Putamen (tissue), 1 donor: ENCODE measurements at regions not wholly inside any gene's neighbourhood (a gene's known extent, or its start where the extent isn't known, plus 50 kb on each side); places are given as distances from the start of the nearest gene placed in this dataset.
"Not testable (repeated sequence)": the region's sequence is repeated elsewhere in the genome, so short reads cannot be mapped to it uniquely, and the experiment has no call there.

ENCODE experiments used
- DNase-seq: peaks from one replicate; pipeline ENCODE4 v3.0.0-alpha.2; 2016; ENCODE audit warnings: low spot score

DNA sequence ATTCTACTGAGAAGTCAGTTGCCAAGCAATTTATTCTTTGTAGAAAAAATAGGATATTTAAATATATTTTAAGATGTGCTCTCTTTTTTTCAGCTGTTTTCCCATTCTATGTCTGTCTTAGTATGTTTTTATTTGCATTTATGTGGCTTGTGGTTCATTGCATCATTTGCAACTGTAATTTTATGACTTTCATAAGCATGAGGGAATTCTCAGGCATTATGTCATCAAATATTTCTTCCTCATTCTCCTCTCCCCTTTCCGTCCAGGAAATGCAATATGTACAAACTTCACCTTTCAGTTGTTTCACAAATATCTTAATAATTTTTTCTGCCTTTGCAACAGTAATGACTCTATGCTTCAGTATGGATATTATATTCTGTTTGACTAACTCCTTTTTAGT is 560.2 kb upstream of the LRATD1 start:
- DNase-seq, result no peak

DNA sequence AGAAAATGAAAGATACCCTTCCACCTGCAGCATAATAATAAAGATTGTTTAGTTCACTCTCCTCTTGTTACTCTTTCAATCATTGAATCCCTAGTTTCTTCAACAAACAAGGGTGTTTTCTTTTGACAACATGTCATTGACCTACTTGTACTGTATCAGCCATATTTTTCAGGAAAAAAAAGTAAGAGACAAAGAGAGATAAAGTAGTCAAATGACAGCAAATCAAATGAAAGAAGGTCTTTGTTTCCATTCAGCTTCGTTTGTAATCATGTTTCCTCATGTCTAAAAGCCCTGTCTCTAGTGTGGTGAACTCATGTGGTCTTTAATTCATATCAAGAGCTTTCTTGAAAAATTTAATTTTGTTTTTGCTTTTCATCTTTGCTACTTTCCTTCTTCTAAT is 557.8 kb upstream of the LRATD1 start:
- DNase-seq, result no peak

DNA sequence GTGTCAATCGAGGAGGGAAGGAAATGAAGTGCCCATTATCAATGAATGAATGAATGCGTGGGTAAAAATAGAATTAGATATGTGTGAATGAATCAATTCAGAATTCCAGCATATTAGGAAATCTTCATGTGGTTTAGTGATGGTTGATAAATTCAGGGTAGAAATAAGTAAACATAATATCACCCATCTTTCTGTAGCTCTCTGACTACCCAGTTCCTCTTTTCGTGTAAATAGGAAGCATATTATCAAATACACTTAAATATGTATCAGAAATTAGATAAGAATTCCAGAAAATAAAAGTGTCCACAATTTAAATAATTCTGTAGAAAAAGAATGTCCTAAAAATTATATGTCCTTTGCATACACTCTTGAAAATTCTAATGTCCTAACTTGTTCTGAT is 552.9 kb upstream of the LRATD1 start:
- no peak for DNase-seq

DNA sequence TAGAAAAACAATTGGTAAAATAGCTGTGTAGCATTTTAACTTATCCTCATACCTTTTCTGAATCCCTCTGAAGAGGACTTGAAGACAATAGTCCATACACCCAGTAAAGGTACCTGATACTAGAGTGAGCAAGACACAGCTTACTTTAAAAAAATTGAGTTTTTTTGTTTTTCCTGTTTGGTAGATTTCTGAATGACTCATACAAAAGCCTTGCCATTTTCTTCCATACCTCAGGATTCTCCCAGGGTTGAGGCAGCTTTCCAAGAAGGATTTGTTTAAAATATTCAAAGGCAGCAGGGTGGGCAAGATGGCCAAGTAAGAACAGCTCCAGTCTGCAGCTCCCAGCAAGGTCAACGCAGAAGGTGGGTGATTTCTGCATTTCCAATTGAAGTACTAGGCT is 551.0 kb upstream of the LRATD1 start:
- DNase-seq, result no peak

DNA sequence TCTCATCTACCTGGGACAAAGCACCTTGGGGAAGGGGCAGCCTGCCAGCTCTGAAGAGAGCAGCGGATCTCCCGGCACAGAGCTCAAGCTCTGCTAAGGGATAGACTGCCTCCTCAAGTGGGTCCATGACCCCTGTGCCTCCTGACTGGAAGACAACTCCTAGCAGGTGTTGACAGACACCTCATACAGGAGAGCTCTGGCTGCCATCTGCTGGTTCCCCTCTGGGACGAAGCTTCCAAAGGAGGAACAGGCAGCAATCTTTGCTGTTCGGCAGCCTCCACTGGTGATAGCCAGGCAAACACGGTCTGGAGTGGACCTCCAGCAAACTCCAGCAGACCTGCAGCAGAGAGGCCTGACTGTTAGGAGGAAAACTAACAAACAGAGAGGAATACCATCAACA is 549.9 kb upstream of the LRATD1 start:
- no peak for DNase-seq

DNA sequence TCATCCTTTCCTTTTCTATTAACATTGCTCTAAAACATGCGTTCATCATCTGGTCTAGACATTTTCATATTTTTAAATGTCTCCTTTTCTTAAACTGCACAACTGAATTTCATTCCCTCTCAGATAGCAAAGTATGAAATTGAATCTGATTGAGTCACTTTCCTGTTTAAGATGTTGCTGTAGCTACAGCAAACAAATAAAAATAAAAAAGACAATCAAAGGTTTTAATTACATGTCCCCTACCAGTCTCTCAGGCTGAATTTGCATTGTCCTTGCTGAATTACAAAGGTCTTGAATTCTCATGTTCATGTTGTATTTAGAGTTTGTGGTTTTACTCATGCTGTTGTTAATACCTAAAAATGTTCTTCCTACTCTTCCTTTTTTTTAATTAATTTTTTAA is 537.9 kb upstream of the LRATD1 start:
- no peak for DNase-seq

DNA sequence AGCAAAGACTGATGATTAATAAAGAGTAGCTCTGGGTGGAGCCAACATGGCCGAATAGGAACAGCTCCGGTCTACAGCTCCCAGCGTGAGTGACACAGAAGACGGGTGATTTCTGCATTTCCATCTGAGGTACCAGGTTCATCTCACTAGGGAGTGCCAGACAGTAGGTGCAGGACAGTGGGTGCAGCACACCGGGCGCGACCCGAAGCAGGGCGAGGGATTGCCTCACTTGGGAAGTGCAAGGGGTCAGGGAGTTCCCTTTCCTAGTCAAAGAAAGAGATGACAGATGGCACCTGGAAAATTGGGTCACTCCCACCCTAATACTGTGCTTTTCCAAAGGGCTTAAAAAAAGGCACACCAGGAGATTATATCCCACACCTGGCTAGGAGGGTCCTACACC is 533.4 kb upstream of the LRATD1 start:
- DNase-seq, result not testable (repeated sequence)

DNA sequence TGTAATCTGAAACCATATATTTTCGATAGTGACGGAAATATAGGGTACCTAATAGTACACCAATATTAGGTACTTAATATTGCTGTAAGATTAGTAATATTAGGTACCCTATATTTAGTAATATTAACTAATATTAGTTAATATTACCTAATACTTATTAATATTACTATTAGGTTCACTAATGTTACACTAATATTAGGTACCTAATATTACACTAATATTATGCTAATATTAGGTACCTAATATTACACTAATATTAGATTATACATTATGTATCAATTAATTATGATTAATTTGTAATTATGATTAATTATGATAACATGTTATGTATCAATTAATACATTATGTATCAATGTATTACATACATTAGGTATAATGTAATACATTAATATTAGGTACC is 518.2 kb upstream of the LRATD1 start:
- DNase-seq, result no peak

DNA sequence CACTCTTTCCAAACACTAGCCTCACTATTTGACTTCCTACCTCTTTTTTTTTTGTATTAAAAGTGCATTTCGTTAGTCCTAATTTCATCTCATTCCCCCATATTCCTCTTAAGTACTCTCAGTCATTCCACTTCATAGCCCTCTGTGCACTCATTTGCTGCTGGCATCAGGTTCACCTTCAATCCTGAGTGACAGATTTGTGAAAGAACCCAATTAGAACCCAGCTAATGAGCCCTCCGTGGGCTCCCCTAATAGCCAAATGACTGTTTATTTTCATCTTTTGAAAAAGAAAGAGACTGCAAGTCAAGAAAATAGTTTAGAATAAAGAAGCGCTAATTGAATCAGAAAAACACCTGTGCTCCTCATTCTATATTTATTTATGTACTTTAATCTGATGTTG is 512.1 kb upstream of the LRATD1 start:
- DNase-seq, result no peak

DNA sequence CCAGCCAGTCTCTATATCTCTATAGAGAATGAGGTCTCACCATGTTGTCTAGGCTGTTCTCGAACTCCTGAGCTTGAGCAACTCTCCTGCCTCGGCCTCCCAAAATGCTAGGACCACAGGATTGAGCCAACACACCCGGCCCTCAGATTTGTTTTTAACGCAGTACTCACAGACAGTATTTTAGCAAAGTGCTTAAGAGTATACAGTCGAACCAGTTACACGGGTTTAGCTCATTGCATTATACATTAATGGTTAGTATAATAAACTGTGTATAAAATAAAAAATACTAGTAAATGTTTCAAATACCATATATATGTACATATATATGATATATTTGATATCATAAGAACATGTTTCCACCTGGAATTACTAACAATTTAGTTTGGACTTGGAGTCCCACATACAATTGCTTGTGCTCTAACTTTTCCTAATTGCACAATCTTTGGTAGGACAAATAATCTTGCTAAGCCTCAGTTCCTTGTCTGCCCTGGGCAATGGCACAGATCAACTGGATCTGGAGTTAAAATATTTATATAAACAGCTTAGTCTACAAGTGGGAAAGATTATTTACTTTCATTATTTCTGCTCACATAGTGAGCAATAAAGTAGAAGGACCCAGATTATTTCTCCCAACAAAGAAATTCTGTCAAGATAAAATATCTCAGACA is 508.9 kb upstream of the LRATD1 start:
- DNase-seq, result no peak

DNA sequence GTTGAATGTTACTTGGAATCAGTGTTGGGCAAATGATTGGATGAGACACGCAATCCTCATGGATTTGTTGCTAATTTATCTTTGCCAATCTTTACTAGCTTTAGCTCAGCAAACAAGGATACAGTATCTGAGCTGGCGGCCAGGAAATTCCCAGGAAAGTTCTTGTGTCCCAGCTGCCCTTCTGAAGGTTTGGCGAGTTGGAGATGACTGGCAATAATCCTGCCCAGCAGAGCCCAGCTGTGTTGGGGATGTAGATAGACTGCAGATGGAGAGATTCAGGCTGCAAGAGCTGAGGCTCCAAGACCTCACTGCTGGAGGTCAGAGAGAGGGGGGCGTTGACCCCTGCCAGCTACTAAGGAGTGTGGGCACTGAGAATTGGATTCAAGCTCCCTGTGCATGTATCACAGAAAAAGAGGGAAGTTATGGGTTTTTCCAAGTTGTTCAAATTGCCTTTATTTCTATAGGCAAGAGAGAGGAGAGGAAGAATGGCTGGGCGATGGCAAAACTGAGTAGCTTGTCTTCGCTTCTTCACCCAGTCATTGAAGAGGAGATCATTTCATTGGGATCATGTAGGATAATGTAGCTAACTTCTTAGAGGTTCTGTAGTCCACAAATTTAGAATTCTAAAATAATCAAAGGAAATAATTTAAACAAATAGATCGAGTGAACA is 506.8 kb upstream of the LRATD1 start:
- no peak for DNase-seq

DNA sequence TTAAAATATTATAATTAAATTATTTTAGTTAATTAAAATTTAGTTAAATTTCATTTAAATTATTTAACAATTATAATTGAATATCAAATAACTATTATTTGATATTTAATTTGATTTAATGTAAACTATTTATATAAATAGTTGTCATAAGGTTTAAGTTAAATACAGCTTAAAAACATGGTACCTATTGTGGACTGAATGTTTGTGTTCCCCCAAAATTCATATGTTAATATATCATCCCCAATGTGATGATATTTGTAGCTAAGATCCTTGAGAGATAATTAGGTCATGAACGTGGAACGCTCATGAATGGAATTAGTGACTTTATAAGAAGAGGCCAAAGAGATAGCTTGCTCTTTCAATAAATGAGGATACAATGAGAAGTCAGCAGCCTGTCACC is 505.7 kb upstream of the LRATD1 start:
- no peak for DNase-seq

DNA sequence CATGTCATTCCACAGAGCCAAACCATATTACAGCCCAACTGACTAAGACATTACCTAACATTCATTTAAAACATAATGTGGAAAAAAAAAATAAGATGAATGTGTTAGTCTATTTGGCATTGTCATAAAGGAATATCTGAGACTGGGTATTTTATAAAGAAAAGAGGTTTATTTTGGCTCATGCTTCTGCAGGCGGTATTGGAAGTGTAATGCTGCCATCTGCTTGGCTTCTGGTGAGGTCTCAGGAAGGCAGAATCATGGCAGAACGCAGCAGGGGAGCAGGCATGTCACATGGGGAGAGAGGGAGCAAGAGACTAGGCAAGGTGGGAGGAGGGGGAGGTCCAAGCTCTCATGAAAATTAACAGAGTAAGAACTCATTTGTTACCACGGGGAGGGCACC is 504.8 kb upstream of the LRATD1 start:
- DNase-seq, result no peak

DNA sequence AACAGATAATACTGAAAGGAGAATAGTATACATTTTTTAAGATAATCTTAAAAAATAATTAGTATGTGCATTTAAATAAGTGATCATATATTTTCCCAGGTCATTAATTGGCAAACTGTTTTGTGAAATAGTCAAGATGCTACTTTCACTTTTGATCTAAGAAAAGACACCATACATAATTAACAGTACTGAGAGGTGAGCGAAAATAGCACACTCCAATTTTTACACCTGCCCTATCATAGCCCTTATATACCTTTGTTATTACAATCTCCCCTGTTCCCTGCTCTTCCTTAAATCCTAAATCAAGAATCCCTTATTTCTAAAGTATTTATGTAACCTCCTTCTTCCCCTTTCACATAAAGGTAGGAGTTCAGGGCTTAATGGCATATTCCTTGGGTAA is 500.1 kb upstream of the LRATD1 start:
- DNase-seq, result no peak

DNA sequence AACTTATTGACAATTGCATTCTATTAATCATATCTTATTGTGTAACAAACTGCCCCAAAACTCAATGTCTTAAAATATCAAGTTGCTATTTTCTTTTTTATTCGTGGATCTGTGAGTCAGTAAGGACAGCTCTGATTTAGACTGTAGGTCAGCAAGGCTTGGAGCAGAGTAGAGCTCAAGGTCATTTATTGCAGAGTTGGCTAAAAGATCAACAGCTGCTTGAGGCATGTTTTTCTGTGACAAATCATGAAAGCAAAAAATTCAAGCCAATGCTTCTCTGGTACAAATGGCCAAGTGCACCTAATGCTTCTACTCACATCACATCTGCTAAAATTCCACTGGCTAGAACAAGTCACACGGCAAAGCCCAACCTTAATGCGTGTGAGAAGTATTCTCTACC is 497.7 kb upstream of the LRATD1 start:
- no peak for DNase-seq

DNA sequence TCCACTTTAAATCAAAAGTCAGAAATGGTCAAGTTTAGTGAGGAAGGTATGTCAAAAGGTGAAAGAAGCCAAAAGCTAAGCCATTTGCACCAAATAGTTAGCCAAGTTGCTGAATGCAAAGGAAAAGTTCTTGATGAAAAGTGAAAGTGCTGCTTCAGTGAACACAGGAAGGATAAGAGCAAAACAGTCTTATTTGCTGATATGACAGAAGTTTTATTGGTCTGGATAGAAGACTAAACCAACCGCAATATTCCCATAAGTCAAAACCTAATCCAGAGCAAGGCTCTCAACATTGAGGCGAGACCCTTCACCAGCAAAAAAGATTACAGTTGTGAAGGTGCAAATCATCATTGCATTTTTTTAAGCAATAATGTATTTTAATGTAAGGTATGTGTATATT is 496.5 kb upstream of the LRATD1 start:
- no peak for DNase-seq

DNA sequence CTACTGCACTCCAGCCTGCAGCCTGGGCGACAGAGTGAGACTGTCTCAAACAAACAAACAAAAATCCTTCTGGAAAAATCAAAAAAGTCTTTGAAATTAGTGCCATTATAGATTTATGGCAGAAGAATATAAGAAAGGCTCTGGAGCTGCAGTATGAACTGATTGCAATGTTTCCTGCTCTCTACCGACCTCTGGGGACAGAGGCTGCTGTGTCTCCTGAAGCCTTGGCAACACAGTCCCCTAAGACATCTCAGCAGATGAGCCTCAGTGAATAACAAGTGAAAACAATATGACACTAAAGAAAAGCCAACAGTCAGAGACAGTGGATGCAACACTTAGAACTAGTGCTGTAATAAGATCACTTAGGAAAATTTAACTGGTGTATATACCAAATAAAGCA is 494.9 kb upstream of the LRATD1 start:
- DNase-seq, result no peak

DNA sequence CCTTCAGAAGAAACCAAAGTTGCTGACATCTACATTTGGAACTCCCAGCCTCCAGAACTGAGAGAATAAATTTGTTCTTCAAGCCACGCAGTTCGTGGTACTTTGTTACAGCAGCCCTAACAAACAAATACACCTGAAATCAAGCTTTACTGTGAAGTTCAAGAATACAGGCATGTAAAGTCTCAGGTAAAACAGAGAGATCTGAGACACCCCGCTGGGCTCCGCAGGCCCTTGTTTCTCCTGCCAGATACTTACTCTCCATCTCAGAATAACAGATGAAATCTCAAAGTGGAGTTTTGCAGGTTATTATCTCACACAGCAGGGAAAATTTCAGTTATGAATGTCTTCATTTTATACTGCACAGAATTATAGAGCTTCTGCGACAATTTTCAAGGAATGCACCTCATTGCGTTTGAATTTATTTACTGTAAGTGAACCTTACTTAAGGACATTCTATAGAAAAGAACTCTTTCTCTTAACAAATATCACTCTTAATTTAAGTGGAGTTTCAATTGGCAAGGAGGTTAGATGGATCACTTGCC is 492.4 kb upstream of the LRATD1 start:
- no peak for DNase-seq

DNA sequence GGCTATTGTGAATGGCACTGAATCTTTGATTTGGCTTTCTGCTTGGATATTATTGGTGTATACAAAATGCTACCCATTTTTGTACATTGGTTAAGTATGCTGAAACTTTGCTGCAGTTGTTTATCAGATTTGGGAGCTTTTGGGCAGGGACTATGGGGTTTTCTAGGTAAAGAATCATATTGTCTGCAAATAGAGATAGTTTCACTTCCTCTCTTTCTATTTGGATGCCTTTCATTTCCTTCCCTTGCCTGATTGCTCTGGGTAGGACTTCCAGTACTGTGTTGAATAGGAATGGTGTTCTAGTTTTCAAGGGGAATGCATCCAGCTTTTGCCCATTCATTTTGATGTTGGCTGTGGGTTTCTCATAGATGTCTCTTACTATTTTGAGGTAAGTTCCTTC is 489.1 kb upstream of the LRATD1 start:
- no peak for DNase-seq

DNA sequence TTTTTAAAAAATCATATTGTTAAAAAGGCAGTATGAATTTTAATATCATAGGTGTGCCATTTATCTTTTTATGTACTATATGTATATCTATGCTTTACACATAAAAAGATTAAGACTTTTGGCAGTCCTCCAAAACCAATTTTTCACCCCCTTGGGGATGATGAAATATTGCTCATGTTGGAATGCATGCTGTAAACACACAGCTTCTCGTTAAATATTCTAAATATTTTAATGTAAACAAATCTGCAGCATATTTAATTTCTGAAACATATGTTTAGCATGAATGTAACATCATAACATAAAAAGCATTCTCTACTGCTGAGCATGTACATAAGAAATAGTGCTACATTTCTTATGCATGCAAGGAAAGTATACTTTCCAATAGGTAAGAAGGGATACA is 484.3 kb upstream of the LRATD1 start:
- DNase-seq, result no peak

DNA sequence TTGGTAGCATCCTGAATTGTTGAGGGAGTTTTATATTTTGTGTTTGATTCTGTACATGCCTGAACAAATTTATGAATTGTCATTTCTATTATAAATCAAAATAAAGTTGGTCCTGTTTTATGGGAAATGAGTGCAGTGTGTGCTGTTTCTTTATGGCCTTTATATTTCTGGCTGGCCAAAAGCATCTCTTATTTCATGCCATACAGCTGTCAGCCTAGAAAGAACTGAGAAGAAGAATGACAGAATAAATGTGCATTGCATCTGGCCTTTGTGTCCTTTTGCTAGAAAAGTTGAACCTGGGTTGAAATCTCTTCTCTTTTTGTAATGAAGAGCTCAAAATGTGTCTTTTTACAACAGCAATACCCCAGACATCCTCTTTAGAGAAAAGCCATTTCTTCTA is 474.7 kb upstream of the LRATD1 start:
- no peak for DNase-seq

DNA sequence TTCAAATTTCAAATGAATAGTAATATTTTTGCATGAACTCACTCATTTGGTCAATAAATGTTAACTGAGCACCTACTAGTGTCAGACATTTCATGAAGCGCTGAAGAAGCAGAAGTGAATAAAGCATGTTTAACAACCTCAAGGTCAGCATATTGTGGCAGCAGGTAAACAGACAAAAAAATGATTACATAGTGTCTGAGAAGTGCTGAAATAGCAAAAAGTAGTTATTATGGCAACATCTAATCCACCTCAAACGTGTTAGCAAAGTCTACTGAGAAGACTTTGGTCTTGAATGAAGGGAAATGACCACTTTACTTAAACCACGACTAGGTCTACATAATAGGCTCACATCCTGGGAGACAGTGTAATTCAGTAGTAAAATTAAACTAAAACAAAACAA is 452.2 kb upstream of the LRATD1 start:
- DNase-seq, result no peak

DNA sequence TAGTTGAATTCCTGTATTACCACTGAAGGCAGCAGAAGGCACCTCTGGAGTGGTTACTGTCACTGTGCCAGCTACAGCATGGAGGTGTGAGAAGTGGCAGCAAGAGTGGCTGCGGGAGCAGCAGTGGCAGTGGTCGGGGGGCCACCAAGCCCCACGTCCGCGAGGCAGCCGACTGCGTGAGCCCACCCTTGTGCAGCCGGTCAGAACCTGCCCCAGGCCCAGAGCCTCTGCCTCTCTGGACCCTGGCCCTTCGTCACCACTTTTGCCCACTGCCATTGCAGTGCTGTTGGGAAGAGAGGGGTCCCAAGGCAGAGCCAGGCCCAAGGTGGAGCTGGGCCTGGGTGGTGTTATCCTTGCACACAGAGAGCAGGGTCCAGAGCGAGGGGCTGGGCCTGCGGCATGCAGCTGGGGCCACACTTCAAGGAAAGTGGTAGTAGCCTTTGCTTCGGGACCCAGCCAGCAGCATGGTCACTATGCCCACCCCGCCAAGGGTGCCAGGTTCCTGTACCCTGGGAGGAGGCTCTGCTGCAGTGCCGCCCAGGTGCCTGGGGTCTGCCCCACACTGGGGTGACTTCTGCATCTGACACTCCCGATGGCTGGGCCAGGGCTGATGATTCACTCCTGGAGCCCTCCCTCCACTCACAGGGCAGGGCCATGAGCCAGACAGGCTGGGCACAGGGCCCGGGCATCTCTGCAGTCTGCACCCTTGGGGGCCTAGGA is 450.1 kb upstream of the LRATD1 start:
- no peak for DNase-seq
